ENCODE measurements at regions not wholly inside any gene's neighbourhood (a gene's known extent, or its start where the extent isn't known, plus 50 kb on each side); places are given as distances from the start of the nearest gene placed in this dataset.

GRCh38 chr10:131426534-131426898 is 115.0 kb upstream of the TCERG1L start:
- no peak for TF ChIP-seq CTCF (IDR thresholded peaks at IDR 0.05)

- TF ChIP-seq CTCF (IDR thresholded peaks at IDR 0.05): no peak
Measured at GRCh38 chr10:131427281-131427680, 115.8 kb upstream of the TCERG1L start.

GRCh38 chr10:131427901-131428300 is 116.4 kb upstream of the TCERG1L start:
- no peak for TF ChIP-seq CTCF (IDR thresholded peaks at IDR 0.05)

- TF ChIP-seq CTCF (IDR thresholded peaks at IDR 0.05): no peak
Measured at GRCh38 chr10:131429141-131429540, 117.6 kb upstream of the TCERG1L start.

GRCh38 chr10:131429942-131430341 is 118.4 kb upstream of the TCERG1L start:
- TF ChIP-seq CTCF (IDR thresholded peaks at IDR 0.05): no peak

- no peak for TF ChIP-seq CTCF (IDR thresholded peaks at IDR 0.05)
Measured at GRCh38 chr10:131430716-131431412, 119.3 kb upstream of the TCERG1L start.

DNA sequence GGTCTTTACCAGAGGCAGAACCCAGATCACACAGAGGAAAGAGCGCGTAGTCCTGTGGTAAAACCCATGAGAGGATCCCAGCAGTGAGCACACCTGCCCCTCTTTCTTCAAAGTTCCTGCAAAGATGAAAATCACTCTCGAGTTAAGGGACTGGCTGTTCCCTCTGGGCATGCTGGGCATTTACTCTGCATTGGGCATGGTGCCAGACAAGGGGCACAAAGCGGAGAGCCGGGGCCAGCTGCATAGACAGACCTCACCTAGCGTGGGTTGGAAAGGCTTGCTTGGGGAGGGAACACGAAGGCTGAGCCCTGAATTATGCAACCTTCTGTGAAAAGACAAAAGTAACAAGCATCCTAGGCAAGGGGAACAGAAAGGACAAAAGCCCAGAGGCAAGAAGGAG is 120.0 kb upstream of the TCERG1L start:
- no peak for TF ChIP-seq CTCF (IDR thresholded peaks at IDR 0.05)

Data from LNCAP (cell line).